Hematopoietic multipotent progenitor cell (in vitro differentiated cells): ENCODE measurements at regions not wholly inside any gene's neighbourhood (a gene's known extent, or its start where the extent isn't known, plus 50 kb on each side); places are given as distances from the start of the nearest gene placed in this dataset.

ENCODE experiments used
- DNase-seq, 3 donors: peaks; one replicate each; pipeline ENCODE4 v3.0.0-alpha.2; 2011 to 2015; ENCODE audit warnings: low read depth in 2 of 3, low spot score in 2 of 3

- DNase-seq = no peak
Measured at GRCh38 chr22:34129691-34130486, 209.6 kb upstream of the LARGE1 start.

GRCh38 chr22:34135749-34136148 lies 215.5 kb upstream of the LARGE1 start:
- DNase-seq = no peak

DNA sequence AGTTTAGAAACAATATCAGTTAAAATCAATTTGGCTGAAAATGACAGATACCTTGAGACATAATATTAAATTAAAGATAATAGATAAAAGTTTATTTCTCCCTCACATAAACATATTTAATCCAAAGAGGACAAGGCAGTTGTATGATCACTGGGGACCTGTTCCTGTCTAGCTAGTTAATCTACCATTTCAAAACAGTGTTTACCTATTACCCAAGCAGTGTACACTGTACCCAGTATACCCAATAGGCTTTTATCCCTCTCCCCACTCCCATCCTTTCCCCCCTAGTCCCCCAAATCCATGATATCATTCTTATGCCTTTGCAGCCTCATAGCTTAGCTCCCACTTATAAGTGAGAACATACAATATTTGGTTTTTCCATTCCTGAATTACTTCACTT lies 229.7 kb upstream of the LARGE1 start:
- DNase-seq = no peak

DNA sequence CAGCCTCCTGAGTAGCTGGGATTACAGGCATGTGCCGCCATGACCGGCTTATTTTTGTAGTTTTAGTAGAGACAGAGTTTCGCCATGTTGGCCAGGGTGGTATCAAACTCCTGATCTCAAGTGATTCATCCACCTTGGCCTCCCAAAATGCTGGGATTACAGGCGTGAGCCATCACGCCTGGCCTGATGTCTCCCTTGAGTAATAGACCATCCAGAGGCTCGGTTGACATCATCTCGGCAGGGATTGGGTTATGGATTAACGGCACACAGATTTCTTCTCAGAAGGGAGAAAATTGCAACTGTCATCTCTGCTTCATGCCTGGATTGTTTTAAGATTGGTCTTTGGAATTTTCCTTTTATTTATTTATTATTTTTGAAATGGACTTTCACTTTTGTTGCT lies 239.2 kb upstream of the LARGE1 start:
- no peak for DNase-seq

DNA sequence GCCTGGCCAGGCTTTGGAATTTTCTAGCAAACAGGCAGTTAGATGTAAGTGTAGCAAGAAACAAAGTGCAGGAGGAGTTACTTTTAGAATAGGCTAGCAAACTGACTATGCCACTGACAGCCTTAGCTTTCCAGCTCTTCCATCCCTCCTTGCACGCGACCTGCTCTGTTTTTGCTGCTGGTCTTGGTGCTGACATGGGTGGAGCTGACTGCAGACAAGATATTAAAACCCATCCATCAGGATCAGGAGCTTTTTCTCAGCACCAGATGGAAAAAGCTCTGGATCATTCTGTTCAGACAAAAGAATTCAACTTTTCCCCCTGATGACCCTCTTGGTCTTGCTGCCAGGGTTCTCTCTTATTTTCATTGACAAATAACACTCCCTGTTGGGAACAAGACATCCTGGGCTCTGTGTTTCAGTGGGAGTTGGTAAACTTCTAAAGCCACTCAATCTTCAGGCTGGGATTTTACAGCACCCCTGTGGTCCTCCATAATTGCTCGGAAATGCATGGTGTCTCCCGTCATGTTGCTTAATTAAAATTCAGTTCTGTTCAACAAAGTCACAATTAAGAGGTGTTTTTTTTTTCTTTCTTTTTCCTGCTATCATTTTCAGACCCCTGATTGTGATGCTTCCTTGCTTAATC lies 240.0 kb upstream of the LARGE1 start:
- no peak for DNase-seq

DNA sequence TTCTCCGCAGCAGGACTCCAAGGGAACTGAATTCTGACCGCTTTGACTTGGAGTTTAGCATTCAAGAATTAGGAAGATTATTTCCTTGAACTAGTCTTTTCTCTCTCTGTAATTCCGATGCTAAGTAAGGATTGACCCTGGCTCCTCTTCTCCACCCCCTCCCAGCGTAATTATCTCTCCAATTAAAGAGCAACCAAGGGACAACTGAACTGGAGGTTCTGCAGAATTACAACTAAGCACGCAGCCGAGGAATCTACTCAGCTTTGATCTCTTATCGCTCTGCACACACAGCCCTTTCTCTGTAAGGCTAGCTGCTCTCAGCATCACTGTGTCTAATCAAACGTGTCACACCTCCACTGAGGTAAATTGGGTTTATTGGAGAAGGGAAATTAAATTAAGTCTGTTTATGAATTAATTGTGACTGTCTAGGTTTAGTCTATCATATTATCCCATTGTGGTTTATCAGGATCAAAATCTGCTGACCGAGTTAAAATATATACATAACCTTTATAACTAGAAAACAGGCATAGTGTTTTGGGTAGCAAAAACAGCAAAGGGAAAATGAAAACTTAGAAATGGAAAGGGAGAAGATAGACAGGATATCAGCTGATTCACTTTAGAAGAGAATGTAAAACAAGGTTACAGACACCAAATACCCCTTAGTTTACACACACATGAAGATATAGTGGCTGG lies 241.3 kb upstream of the LARGE1 start:
- no peak for DNase-seq

GRCh38 chr22:34198976-34199375 lies 278.7 kb upstream of the LARGE1 start:
- DNase-seq = no peak

- DNase-seq = no peak
Measured at GRCh38 chr22:34210301-34210700, 290.0 kb upstream of the LARGE1 start.

GRCh38 chr22:34214372-34214771 lies 294.1 kb upstream of the LARGE1 start:
- DNase-seq = no peak

GRCh38 chr22:34225278-34225677 lies 305.0 kb upstream of the LARGE1 start:
- DNase-seq = no peak

GRCh38 chr22:34236527-34236926 lies 316.3 kb upstream of the LARGE1 start:
- no peak for DNase-seq

GRCh38 chr22:34239421-34239820 lies 319.1 kb upstream of the LARGE1 start:
- DNase-seq = no peak

GRCh38 chr22:34243023-34243422 lies 322.7 kb upstream of the LARGE1 start:
- DNase-seq = no peak

DNA sequence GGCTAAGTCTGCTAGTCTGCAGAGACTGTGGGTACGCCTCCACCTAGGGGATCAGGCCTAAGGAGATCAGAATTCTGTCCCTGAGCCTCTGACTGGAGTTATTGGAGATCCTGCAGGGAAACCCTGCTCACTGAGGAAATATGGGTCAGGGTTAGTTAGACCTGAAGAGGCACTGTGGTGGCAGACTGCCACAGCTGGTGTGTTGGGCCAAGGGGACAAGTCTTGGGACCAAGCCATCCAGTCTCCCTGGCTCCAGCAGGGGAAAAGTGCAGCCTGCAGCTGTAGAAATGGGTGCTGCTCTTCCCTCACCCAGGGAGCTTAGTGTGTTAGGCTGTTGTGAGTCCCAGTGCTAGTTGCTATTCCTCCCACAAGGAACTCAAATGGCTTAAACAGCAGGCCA lies 334.8 kb upstream of the LARGE1 start:
- DNase-seq = no peak

DNA sequence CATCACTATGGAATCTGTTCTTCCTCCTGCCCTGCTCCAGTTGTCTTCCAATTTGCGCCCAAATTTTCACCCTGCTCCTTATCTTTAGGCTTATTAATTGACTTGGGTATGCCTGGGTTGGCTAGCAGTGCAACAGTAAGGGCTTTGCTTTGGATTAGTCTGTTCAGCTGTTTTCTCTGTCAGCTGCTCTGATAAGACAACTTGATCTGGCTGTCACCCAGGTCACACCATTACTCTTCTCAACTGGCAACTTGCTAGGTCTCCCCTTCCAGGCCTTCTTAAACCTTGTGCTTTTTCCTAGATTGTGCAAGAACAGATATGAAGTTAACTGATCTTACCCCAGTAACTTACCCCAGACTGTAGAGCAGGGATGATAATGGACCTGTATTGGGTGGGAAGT lies 357.8 kb upstream of the LARGE1 start:
- no peak for DNase-seq

- no peak for DNase-seq
Measured at GRCh38 chr22:34281738-34282137, 361.5 kb upstream of the LARGE1 start.

DNA sequence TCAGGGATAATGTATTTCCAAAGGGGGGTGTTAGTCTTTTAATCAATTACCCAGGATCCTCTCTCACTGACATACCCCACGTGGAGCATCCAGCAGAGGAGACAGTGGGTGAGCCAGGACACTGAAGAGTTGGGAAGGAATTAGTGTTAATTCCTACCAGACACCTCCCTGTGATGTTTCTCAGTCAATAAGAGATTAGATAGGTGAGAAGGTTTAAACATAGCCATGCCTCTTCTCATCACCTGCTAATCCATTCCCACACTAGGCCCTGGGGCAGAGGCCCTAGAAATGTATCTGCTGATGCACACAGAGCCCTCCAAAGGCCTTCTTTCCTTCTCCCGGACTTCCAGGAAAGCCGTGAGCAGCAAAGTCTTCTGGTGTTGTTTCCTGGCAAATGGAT lies 363.6 kb upstream of the LARGE1 start:
- DNase-seq = no peak

DNA sequence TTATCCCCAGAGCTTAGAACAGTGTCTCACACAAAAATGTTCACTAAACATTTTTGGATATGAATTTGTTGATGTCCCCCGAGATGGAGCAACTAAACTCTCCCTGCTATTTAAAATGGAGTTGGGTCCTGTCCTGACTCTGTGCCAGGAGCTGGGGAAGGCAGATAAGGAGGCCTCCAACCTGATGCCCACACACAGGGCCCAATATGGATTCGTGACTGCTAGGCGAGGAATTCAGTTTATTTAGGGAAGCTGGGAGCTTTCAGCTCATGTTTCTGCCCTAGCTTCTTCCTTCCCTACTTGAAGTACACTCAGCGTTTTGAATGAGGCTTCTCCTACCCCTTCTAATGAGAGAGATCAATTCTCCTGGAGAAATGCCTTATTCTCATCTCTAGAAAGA lies 373.0 kb upstream of the LARGE1 start:
- no peak for DNase-seq

DNA sequence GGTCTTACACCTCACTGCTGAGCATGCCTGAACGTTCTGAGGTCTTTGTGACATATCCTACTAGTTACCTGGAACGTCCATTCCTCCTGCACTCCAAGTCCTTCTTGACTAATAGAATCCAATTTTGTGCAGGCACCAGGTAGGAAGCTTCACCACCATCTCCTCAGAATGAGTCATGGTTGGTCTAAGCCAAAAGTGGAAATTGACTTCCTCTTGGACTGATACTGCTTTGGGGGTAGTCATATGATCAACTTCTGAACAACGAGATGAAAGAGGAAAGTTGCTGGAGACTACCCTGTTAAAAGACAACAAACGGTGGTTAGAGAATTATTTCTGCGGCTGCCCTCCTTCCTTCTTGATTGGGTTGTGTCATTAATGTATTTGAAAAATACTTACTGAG lies 374.2 kb upstream of the LARGE1 start:
- no peak for DNase-seq

GRCh38 chr22:34294986-34295385 lies 374.7 kb upstream of the LARGE1 start:
- no peak for DNase-seq

DNA sequence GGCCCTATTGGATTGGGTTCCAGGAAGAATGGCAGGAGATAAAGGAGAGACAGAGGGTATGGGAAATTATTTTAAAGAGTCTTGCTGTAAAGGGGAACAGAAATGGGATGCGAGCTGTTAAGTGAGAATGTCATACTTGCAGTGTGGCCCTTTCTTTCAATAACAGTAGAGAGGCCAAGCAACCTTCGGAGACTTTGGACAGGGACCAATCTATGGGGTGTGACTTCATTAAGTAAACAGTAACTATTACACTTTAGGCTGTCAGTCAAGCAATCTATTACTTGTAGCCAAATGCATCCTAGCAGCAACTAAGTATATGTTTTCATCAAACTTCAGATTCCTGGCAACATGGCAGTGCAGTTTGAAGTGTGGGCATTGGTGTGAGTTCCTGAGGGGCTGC lies 376.2 kb upstream of the LARGE1 start:
- DNase-seq = no peak

GRCh38 chr22:34297536-34298120 lies 377.4 kb upstream of the LARGE1 start:
- no peak for DNase-seq
